Lung microvascular endothelial cell (primary cell): ENCODE measurements at regions not wholly inside any gene's neighbourhood (a gene's known extent, or its start where the extent isn't known, plus 50 kb on each side); places are given as distances from the start of the nearest gene placed in this dataset.
"Not testable (repeated sequence)": the region's sequence is repeated elsewhere in the genome, so short reads cannot be mapped to it uniquely, and the experiment has no call there.

Source experiments
- DNase-seq, 2 donors: peaks; one replicate each; pipeline versions ENCODE4 v3.0.0 to v3.0.0-alpha.2; 2010; ENCODE audit warnings: low read depth in 2 of 2

DNA sequence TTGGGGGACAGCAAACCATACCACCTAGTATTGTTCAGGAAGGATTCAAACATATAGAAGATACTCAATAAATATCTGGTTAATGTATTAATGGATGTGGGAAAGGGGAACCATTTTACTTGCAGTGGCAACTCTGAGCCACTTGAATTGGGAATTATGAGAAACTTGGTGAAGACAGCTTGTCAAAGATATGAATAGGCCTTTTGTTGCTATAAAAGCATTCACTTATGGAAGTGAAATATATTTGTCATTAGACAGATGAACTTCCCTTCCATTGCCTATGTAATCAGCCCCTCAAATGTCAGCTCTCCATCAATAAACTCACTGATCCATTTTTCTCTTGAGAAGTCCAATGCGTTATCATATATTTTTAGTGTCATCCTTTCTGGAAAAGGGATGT, 56.1 kb downstream of the GPR85 start:
- DNase-seq, result no peak

DNA sequence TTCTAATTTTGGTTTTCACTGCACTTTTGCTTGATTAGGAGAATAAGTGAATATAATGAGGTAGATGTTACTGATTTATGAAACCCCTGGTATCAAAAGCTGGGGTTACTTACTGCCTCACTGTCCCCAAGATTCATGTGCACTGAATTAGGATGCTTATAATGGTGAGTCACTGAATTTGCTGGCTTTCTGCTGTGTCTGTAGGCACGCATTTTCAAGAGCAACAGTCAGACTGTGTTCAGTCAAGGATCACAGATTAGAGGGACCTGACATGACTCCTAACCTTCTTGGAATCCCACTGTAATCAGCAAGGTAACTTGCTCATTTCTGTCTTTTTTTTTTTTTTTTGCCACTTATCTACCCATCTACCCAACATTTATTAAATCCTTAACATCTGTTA, 59.7 kb downstream of the GPR85 start:
- DNase-seq, result no peak

DNA sequence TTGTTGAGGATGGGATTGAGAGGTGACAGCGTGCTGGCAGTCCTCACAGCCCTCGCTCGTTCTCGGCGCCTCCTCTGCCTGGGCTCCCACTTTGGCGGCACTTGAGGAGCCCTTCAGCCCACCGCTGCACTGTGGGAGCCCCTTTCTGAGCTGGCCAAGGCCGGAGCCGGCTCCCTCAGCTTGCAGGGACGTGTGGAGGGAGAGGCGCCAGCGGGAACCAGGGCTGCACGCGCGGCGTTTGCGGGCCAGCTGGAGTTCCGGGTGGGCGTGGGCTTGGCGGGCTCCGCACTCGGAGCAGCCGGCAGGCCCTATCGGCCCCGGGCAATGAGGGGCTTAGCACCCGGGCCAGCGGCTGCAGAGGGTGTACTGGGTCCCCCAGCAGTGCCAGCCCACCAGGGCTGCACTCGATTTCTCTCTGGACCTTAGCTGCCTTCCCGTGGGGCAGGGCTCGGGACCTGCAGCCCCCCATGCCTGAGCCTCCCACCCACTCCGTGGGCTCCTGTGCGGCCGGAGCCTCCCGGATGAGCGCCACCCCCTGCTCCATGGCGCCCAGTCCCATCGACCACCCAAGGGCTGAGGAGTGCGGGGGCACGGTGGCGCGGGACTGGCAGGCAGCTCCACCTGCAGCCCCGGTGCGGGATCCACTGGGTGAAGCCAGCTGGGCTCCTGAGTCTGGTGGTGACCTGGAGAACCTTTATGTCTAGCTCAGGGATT, 69.3 kb downstream of the GPR85 start:
- DNase-seq, result not testable (repeated sequence)

GRCh38 chr7:113015034-113015645, 71.5 kb downstream of the GPR85 start:
- peak; percentile 43 to 45 for DNase-seq

GRCh38 chr7:113013761-113014449, 72.7 kb downstream of the GPR85 start:
- DNase-seq, result no peak

GRCh38 chr7:113012862-113013261, 73.8 kb downstream of the GPR85 start:
- DNase-seq, result not testable (repeated sequence)

- DNase-seq, result no peak
These were observed 76.2 kb downstream of the GPR85 start for GRCh38 chr7:113010377-113010776.

DNA sequence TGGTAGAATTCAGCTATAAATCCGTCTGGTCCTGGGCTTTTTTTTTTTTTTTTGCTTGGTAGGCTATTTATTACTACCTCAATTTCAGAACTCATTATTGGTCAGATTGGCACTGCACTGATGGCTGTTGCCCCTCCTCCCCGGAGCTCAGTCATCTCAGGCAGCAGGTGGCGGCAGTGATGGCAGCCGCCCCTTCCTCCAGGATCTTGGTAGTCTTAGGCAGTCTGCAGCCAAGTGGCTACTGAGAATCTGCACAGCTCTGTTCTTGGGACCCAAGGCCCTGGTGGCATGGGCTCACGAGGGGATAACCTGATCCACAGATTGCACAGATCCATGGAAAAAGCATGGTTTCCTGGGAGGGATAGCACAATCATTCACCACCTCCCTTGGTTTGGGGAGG, 77.9 kb downstream of the GPR85 start:
- DNase-seq, result no peak

DNA sequence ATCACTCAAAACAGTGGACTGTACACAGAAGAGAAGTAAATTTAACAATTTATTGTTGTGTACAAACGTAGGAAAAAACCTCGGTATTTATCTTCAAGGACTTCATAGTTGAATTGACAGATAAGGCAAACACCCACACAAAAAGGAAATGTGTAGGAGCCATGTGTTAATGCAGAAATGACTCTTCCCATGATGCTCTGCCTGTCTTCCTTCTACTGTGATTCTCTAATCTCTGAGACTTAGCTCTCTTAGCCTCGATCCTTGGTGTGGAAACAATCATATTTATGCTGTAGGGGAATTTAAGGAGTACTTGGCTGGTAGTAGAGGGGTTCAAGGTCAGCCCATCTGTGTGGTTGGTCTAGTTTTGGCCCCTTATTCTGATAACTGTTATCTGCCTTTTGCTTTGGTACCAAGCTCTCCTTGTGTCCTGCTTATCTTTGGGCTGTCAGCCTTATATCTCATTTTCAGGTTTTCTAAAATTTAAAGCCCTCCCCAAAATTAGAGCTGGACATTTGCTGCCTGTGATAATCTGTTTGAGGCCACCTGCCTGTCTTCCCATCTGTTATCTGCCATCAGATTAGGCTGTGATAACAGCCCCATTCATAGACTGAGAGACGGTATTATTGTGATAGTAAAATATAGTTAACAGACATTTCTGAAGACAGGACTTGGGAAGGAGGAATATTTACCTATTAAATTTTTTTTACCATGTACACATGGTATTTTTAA, 81.7 kb downstream of the GPR85 start:
- DNase-seq, result no peak

DNA sequence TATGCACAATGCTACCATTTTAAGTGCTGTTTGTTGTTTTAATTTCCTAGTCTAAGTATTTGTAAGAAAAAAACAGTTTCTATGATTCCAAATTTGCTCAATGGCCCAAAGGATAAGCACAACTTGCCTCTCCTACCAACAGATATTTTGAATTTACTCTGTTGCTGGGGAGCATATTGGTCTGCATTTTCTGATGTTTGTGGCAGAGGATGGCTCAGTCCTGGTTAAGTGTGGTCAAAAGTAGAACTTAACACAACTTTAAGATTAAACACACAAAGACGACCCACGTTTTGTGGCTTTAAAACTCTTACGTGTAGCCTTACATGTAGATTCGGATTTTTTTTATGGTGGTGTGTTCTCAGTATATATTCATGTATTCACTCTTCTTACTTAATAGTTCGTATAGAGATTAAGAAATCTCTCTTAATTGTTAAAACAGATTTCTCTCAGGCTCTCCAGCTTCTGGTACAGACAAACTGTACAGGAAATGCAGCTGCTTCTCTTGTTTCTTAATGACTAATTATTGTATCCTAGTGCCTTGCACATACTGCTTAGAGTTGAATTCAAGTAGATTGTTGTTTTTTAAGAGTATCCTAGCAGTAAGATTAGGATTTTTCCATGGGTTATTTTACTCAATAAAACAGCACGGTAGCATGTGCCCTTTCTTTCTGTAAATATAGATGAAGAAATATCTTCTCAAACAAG, 86.2 kb downstream of the GPR85 start:
- no peak for DNase-seq

DNA sequence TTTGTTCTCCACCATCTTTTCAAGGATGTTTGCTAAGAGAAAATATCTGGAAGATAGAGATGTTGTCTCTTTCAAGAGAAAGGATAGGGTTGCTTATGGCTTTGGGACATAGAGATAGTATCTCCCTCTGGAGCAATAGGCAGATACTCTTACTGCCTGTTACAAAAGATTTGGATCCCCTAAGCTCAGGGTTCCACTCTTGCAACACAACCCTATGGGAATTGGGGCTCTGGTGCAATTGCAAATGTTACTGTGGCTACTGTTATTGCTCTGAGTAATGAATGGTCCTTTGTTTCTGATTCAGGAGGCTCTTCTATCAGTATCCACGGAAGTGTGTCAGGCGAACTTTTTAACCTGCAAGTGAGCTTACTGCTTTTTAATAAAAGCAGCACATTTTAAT, 88.8 kb downstream of the GPR85 start:
- DNase-seq, result no peak

- DNase-seq, result no peak
These were observed 90.2 kb downstream of the GPR85 start for GRCh38 chr7:112996331-112996871.

GRCh38 chr7:112995059-112995824, 91.4 kb downstream of the GPR85 start:
- peak in 1 of 2 donors; percentile 3 for DNase-seq

GRCh38 chr7:112994656-112995055, 92.0 kb downstream of the GPR85 start:
- DNase-seq, result no peak

DNA sequence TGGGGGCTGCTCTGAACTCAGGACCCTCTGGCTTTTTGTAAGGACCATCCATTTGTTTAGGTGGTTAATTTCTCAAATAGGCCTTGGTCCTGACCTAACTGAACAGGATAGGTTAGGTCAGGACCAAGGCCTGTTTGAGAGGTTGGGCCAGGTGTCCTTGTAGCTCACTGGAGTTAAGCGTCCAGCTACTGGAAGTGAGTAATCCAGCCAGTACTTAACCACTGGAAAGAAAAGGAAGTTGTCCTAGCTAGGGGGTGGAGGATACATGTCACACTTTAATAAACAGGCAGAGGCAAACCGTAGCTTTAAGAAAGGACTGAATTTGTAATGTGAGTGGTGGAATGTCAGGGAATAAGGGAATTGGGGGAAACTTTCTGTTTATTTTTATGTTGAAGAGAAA, 96.0 kb downstream of the GPR85 start:
- DNase-seq, result peak in 1 of 2 donors; percentile 32

DNA sequence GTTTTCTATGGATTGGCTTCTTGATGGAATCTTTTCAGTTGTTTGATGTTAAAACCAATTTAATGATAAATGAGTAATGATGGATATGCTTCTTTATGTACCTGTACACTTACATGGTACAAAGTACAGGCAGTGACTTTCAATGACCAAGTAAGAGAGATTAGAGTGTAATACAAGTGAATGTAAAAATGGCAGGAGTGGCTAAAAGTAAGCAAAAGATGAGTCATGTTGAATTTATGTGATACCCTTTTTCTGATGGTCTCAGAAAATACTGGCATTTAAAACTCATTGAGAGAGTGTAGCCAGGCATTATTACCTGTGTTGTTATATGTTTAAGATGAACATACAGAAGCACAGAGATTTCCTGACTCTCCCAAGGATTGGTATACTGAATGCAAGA, 97.1 kb downstream of the GPR85 start:
- no peak for DNase-seq

- DNase-seq, result no peak
These were observed 99.5 kb downstream of the GPR85 start for GRCh38 chr7:112987171-112987570.

DNA sequence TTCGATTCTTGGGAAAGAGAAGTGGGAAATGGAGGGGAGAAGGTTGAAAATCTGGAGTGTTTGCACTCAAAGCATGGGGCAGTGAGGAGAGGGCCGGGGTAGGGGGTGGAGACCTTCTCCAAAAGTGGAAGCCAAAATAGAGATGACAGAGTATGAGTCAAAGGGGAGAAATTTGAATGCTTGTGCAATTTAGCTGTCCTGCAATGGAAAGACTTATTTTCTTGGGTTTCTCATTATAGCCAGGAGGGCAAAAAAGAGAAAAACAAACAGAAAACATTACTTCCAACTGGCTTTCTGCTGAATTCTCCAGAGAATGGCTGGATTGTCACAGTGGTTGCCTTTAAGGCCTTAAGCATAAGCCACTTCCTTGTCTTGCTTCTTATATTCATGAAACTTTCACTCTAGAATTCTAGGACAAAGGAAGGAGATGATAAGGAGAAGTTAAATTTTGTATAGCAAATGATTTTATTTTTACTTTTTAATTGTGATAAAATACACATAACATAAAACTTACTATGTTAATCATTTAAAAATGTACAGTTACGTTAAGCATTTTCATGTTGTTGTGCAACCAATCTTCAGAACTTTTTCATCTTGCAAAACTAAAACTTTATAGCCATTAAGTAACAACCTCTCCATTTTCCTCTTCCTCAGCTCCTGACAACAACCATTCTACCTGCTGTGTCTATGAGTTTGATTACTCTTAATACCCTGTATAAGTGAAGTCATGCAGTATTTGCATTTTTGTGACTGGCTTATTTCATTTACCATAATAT, 100.2 kb downstream of the GPR85 start:
- DNase-seq, result no peak

DNA sequence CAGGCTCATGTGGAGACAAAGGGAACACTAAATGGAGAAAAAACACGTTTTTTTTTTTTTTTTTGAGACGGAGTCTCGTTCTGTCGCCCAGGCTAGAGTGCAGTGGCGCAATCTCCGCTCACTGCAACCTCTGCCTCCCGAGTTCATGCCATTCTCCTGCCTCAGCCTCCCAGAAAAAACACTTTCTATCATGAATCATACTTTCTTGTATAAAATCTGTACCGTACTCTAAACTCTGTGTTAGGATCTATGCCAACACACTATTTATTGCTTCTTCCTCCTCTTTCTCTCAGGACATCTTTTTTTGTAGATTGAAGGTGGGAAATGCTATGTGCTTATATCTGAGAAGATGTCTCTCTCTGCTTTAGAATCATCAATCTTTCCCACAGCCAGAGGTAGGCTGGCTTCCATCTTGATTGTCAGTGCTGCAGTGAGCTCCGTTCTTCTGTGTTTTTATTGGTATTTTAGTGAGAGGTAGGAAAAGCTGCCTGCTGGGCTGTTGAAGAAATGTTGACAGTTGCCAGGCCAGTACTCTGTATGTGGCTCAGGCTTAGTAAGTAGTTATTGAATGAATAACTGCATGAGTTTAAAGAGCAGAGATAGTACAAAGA, 101.1 kb downstream of the GPR85 start:
- no peak for DNase-seq
